Keratinocyte (primary cell): ENCODE measurements at regions not wholly inside any gene's neighbourhood (a gene's known extent, or its start where the extent isn't known, plus 50 kb on each side); places are given as distances from the start of the nearest gene placed in this dataset.

Experiments
- DNase-seq: peaks from one replicate; pipeline ENCODE4 v3.0.0-alpha.2; 2011; ENCODE audit warnings: low read depth, missing footprints, low spot score
- FAIRE-seq: peaks from 2 replicates; lab custom pipeline; 2011; peaks lifted over from hg19 to GRCh38; lab: Jason Lieb, UNC
- H2AFZ ChIP-seq: 2 replicates; pipeline ENCODE4 v1.6.0; 2012; ENCODE audit warnings: low read length, control low read depth, inconsistent platforms; ENCODE audit not compliant: control insufficient read depth
- H3K27ac ChIP-seq: 2 replicates; pipeline ENCODE4 v1.5.1; 2011; ENCODE audit warnings: low read length; ENCODE audit not compliant: control insufficient read depth, insufficient read depth
- H3K27me3 ChIP-seq: 3 replicates; pipeline ENCODE4 v1.6.0; 2011; ENCODE audit warnings: low read length; ENCODE audit not compliant: control insufficient read depth, insufficient read depth; ENCODE audit errors: extremely low read depth
- H3K36me3 ChIP-seq, 2 experiments: 2 replicates in 1 of 2; 3 replicates in 1 of 2; pipeline ENCODE4 v1.5.1; 2011; ENCODE audit warnings: low read length in 2 of 2, mild to moderate bottlenecking in 1 of 2; ENCODE audit not compliant: control insufficient read depth in 2 of 2, insufficient read depth in 2 of 2; ENCODE audit errors: extremely low read depth in 1 of 2
- H3K4me1 ChIP-seq: 3 replicates; pipeline ENCODE4 v1.5.1; 2011; ENCODE audit warnings: low read length; ENCODE audit not compliant: control insufficient read depth, insufficient read depth; ENCODE audit errors: extremely low read depth
- H3K4me2 ChIP-seq: 3 replicates; pipeline ENCODE4 v1.6.0; 2011; ENCODE audit warnings: low read depth, low read length; ENCODE audit not compliant: control insufficient read depth, insufficient read depth; ENCODE audit errors: extremely low read depth
- H3K4me3 ChIP-seq, 3 experiments: fragments of 200-600 bp in 1 of 3; sonication (generic) in 1 of 3; 2 replicates in 2 of 3; 3 replicates in 1 of 3; pipeline ENCODE4 v1.5.1; 2011 to 2016; ENCODE audit warnings: low read length in 3 of 3, mild to moderate bottlenecking in 3 of 3, control low read depth in 2 of 3, inconsistent platforms in 1 of 3, low read depth in 1 of 3, mixed read lengths in 1 of 3, mixed run types in 1 of 3, moderate library complexity in 1 of 3; ENCODE audit not compliant: control insufficient read depth in 2 of 3, insufficient read depth in 2 of 3; ENCODE audit errors: extremely low read depth in 1 of 3
- H3K79me2 ChIP-seq: 2 replicates; pipeline ENCODE4 v1.6.0; 2012; ENCODE audit warnings: low read length; ENCODE audit not compliant: control insufficient read depth, insufficient read depth
- H3K9ac ChIP-seq: 3 replicates; pipeline ENCODE4 v1.6.0; 2011; ENCODE audit warnings: low read length; ENCODE audit not compliant: control insufficient read depth, insufficient read depth; ENCODE audit errors: extremely low read depth
- H3K9me1 ChIP-seq: 3 replicates; pipeline ENCODE4 v1.6.0; 2011; ENCODE audit warnings: low read length; ENCODE audit not compliant: control insufficient read depth, insufficient read depth; ENCODE audit errors: extremely low read depth
- H3K9me3 ChIP-seq: 2 replicates; pipeline ENCODE4 v1.5.1; 2012; ENCODE audit warnings: low read depth, low read length; ENCODE audit not compliant: control insufficient read depth
- H4K20me1 ChIP-seq: 3 replicates; pipeline ENCODE4 v1.6.0; 2011; ENCODE audit warnings: low read length; ENCODE audit not compliant: control insufficient read depth, insufficient read depth; ENCODE audit errors: extremely low read depth
- CTCF ChIP-seq, 3 experiments: IDR thresholded peaks in 1 of 3; conservative IDR thresholded peaks in 1 of 3; optimal IDR thresholded peaks in 1 of 3; 2 replicates in 2 of 3; 3 replicates in 1 of 3; pipeline versions ENCODE3 to v1.5.1; 2011; ENCODE audit warnings: low read length in 3 of 3, mild to moderate bottlenecking in 3 of 3, moderate library complexity in 2 of 3, control low read depth in 1 of 3, inconsistent platforms in 1 of 3; ENCODE audit not compliant: insufficient read depth in 2 of 3; ENCODE audit errors: extremely low read depth in 1 of 3
- EZH2 ChIP-seq: IDR thresholded peaks from one replicate; pipeline ENCODE4 v1.6.1; 2012; ENCODE audit warnings: inconsistent platforms, mild to moderate bottlenecking, low read length, moderate library complexity
- dilution Hi-C: fragments of 300-500 bp; cut with MboI; formaldehyde crosslinking; loops from one replicate; pipeline ENCODE4 v1.7.0; 2020; ENCODE audit warnings: low sequenced_read_pairs; ENCODE audit not compliant: extremely low pct_ligation_motif_present

GRCh38 chr6:30418448-30418847, 70.9 kb upstream of the HLA-E start:
- dilution Hi-C loops: no loop called here
- H3K9me1 ChIP-seq: no peaks in the 10 kb centered on the region
- H3K9ac ChIP-seq: no peak overlapping the region
- H3K79me2 ChIP-seq: no peaks in the 10 kb centered on the region
- H3K27me3 ChIP-seq: peaks cover 53% of the 10 kb centered on the region
- no peak overlapping the region for H3K27ac ChIP-seq
- no peaks in the 10 kb centered on the region for H4K20me1 ChIP-seq
- no peak for TF ChIP-seq EZH2
- TF ChIP-seq CTCF (optimal IDR thresholded peaks at IDR 0.05 in 1 of 3, IDR thresholded peaks at IDR 0.05 in 1 of 3, conservative IDR thresholded peaks at IDR 0.05 in 1 of 3; ENCODE audit: extremely low read depth in 1 of 3, insufficient read depth in 2 of 3, low read length in 3 of 3): no peak
- H3K4me2 ChIP-seq: no peak overlapping the region
- H3K4me1 ChIP-seq: no peaks in the 10 kb centered on the region
- H2AFZ ChIP-seq: no peak overlapping the region
- H3K36me3 ChIP-seq: no peaks in the 10 kb centered on the region
- no peak overlapping the region for H3K4me3 ChIP-seq
- no peaks in the 10 kb centered on the region for H3K9me3 ChIP-seq
- DNase-seq (no peak), FAIRE-seq (no peak)

GRCh38 chr6:30424549-30424948, 64.8 kb upstream of the HLA-E start:
- no peak for DNase-seq
- no peak for FAIRE-seq
- H3K4me3 ChIP-seq: no peak overlapping the region
- TF ChIP-seq EZH2: no peak
- TF ChIP-seq CTCF (optimal IDR thresholded peaks at IDR 0.05 in 1 of 3, IDR thresholded peaks at IDR 0.05 in 1 of 3, conservative IDR thresholded peaks at IDR 0.05 in 1 of 3; ENCODE audit: extremely low read depth in 1 of 3, insufficient read depth in 2 of 3, low read length in 3 of 3): no peak
- no peaks in the 10 kb centered on the region for H4K20me1 ChIP-seq
- no peaks in the 10 kb centered on the region for H3K9me3 ChIP-seq
- dilution Hi-C loops: no loop called here
- no peak overlapping the region for H3K27ac ChIP-seq
- H2AFZ ChIP-seq: no peak overlapping the region
- no peaks in the 10 kb centered on the region for H3K79me2 ChIP-seq
- H3K36me3 ChIP-seq: no peaks in the 10 kb centered on the region
- no peaks in the 10 kb centered on the region for H3K9me1 ChIP-seq
- no peak overlapping the region for H3K9ac ChIP-seq
- H3K27me3 ChIP-seq: peaks cover 12% of the 10 kb centered on the region
- H3K4me1 ChIP-seq: no peaks in the 10 kb centered on the region
- H3K4me2 ChIP-seq: no peak overlapping the region
